AG04449 (cell line): ENCODE measurements at regions not wholly inside any gene's neighbourhood (a gene's known extent, or its start where the extent isn't known, plus 50 kb on each side); places are given as distances from the start of the nearest gene placed in this dataset.

Experiments
- CTCF ChIA-PET: fragments of 350-600 bp; formaldehyde crosslinking; extraction: SDS; loops from one replicate; lab custom pipeline; 2021; ENCODE audit warnings: antibody characterized with exemption; lab: Yijun Ruan, JAX
- POLR2A ChIA-PET: fragments of 400-600, 350-600 bp; formaldehyde crosslinking; extraction: SDS; loops from one replicate; lab custom pipeline; 2020; ENCODE audit warnings: antibody characterized with exemption, inconsistent platforms; lab: Yijun Ruan, JAX
- DNase-seq: peaks from one replicate; pipeline ENCODE4 v3.0.0-alpha.2; 2010; ENCODE audit warnings: low read depth, low spot score
- H3K4me3 ChIP-seq: 2 replicates; pipeline ENCODE4 v1.5.1; 2011; ENCODE audit warnings: low read depth, mild to moderate bottlenecking, control low read depth, low read length
- CTCF ChIP-seq: IDR thresholded peaks from one replicate; pipeline ENCODE4 v1.5.1; 2011; ENCODE audit warnings: mild to moderate bottlenecking, moderate library complexity, low read length, control low read depth, inconsistent platforms; ENCODE audit not compliant: insufficient read depth; ENCODE audit errors: missing control alignments

- TF ChIP-seq CTCF, result no peak
- POLR2A ChIA-PET, result no interaction called here
- H3K4me3 ChIP-seq, result no peak overlapping the region
- CTCF ChIA-PET, result interaction anchor here (1.8 kb wide), 1 partner anchor 18 kb away, joined by 5 read pairs; no protein-coding TSS in a partner anchor
- no peak for DNase-seq
Observed at GRCh38 chr6:48747471-48747870, 636.5 kb upstream of the PTCHD4 start.

DNA sequence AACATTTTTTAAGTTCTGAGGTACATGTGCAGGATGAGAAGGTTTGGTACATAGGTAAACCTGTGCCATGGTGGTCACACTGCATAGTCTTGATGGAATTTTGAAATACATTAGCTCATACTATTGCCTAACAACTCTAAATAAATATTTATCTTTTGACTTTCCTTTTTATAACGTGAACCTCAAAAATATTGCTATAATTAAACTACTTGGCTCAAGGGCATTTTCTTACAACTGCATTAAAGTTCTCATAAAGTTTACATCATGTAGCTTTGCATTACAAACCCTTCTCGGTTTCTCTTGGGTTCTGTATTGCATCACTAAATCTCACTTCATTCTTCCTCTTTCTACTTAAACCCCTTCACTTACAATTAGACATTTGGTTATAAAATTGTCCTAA lies 636.0 kb upstream of the PTCHD4 start:
- ChIA-PET POLR2A (interaction anchor here (0.6 kb wide), 1 partner anchor 17 kb away, joined by 3 read pairs; no protein-coding TSS in a partner anchor), CTCF (interaction anchor here (1.8 kb wide), 1 partner anchor 18 kb away, joined by 5 read pairs; no protein-coding TSS in a partner anchor)
- no peak for DNase-seq
- no peak for TF ChIP-seq CTCF
- no peak overlapping the region for H3K4me3 ChIP-seq

DNA sequence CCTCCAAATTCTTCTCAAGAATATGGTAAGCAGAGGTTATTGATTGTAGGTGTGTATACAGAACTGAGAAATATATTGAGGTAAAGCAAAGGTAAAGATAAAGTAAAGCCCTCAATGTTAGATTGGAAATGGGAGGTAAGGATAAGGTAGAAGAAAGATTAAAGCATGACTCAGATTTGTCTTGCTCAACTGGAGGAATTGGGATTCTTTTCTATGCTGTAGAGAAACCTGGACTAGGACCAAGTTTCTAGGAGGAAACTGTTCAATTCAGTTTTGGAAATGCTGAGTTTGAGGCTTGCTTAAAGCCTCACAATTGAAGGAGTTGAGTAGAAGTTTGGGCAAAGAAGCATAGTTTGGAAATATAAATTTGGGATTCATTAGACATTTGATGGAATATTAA lies 634.0 kb upstream of the PTCHD4 start:
- ChIA-PET CTCF (interaction anchor here (1.1 kb wide), 1 partner anchor 17 kb away, joined by 4 read pairs; no protein-coding TSS in a partner anchor), POLR2A (no interaction called here)
- no peak overlapping the region for H3K4me3 ChIP-seq
- DNase-seq, result no peak
- TF ChIP-seq CTCF, result no peak

GRCh38 chr6:48743738-48744137 lies 632.7 kb upstream of the PTCHD4 start:
- no peak for DNase-seq
- ChIA-PET POLR2A (no interaction called here), CTCF (interaction anchor here (1.2 kb wide), 1 partner anchor 666 kb away, joined by 3 read pairs; no protein-coding TSS in a partner anchor)
- no peak overlapping the region for H3K4me3 ChIP-seq
- no peak for TF ChIP-seq CTCF

DNA sequence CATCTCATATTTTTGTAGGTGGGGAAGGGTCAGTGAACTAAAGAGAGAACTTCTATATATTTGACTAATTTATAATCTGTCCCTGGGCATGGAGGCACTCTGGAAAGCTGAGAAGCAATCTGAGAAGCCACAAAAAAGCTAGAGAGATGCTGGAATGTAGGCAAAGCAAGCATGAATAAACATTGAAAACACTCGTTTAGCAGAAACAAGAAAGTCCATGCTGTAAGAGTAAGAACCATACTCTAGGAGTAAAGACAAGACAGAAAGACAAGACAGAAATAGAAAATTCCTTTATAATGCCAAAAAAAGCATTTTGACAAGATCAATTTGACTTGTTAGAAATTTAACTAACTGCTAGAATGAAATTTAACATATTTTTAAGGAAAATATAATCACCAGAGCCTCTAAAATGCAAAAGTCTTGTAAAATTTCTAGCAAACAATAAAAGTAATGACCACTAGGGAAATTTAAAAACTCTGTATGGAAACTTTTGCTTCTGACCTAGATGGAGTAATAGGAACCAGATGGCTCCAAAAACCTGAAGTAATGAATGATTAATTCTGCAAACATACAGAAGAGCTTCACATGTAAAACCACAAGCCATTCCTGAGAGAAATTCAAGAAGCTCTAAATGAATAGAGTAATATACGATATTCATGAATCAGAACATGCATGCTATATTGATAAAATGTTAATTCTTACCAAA lies 625.7 kb upstream of the PTCHD4 start:
- ChIA-PET POLR2A (no interaction called here), CTCF (interaction anchor here (0.6 to 1.0 kb wide), 2 partner anchors 28 to 29 kb away, joined by 3 to 4 read pairs; no protein-coding TSS in a partner anchor)
- H3K4me3 ChIP-seq, result no peak overlapping the region
- DNase-seq, result peak; percentile 70
- TF ChIP-seq CTCF, result no peak

DNA sequence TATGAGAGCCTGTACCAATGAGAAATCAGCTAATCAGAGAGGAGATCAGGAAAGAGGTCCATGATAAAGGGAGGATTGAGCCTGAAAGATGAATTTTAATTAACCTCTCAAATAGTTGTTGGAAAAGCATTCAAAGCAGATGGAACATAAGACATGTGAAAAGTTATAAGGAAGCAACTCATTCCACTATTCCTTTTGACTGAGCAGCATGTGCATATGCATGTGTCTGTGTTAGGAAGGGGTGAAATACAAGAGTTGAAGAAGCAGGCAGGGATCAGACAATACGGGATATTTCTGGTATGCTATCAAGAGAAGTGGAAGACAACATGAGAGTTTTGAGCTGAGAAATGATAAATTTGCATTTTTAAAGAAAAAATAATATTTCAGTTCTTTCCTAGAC lies 624.8 kb upstream of the PTCHD4 start:
- no peak overlapping the region for H3K4me3 ChIP-seq
- CTCF ChIA-PET, result interaction anchor here (1.0 kb wide), 1 partner anchor 28 kb away, joined by 3 read pairs; no protein-coding TSS in a partner anchor
- POLR2A ChIA-PET, result no interaction called here
- DNase-seq, result no peak
- TF ChIP-seq CTCF, result no peak
